ENCODE measurements at regions not wholly inside any gene's neighbourhood (a gene's known extent, or its start where the extent isn't known, plus 50 kb on each side); places are given as distances from the start of the nearest gene placed in this dataset.

DNA sequence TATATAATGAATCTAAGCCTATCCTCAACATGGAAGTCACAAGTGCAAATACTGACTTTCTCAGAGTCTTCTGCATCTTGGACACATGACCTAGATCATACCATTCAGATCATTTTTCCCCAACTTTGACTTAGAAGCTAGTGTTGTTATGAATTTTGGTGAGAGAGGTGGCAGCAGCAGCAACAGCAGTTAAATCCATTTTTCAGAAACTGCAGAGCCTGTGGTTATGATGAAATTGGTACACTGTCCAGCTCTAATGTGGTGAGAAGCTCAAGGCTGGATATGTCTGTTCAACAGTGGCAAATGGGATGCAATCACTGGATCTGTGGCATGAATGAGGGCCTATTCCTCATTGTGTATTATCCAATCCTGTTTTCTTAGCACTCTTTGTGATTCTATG, 290.1 kb upstream of the SATB1 start:
- TF ChIP-seq EZH2 (IDR thresholded peaks at IDR 0.05; ENCODE audit: insufficient read depth, poor library complexity, severe bottlenecking), result no peak
- no peak for TF ChIP-seq EZH2phosphoT487 (IDR thresholded peaks at IDR 0.05; ENCODE audit: insufficient read depth, low read depth)

All from GM23248 (cell line).